Lung (tissue), 11 donors: ENCODE measurements at regions not wholly inside any gene's neighbourhood (a gene's known extent, or its start where the extent isn't known, plus 50 kb on each side); places are given as distances from the start of the nearest gene placed in this dataset.
"Not testable (repeated sequence)": the region's sequence is repeated elsewhere in the genome, so short reads cannot be mapped to it uniquely, and the experiment has no call there.

Source experiments
- ATAC-seq: fragments of 200-7000 bp; cut with Tn5 transposase; one replicate; pipeline ENCODE4 v1.9.1; 2020; ENCODE audit warnings: moderate number of reproducible peaks; ENCODE audit not compliant: insufficient read depth, low FRiP score
- DNase-seq, 3 donors: peaks; one replicate each; pipeline ENCODE4 v3.0.0-alpha.2; 2013 to 2017
- H3K27ac ChIP-seq, 2 donors: one replicate each; pipeline ENCODE4 v1.5.1; 2013; ENCODE audit warnings: mild to moderate bottlenecking in 2 of 2, moderate library complexity in 2 of 2, control low read depth in 1 of 2, inconsistent platforms in 1 of 2, low read depth in 1 of 2, low read length in 1 of 2
- H3K27me3 ChIP-seq, 3 donors: one replicate each; pipeline ENCODE4 v1.5.1; 2013; ENCODE audit warnings: low read length in 2 of 3; ENCODE audit not compliant: control insufficient read depth in 3 of 3, insufficient read depth in 3 of 3
- H3K36me3 ChIP-seq, 4 donors: one replicate each; pipeline ENCODE4 v1.5.1; 2013; ENCODE audit warnings: low read length in 4 of 4, mild to moderate bottlenecking in 1 of 4, moderate library complexity in 1 of 4; ENCODE audit not compliant: control insufficient read depth in 4 of 4, insufficient read depth in 4 of 4
- H3K4me1 ChIP-seq, 5 donors: one replicate each; pipeline ENCODE4 v1.5.1; 2013; ENCODE audit warnings: low read length in 5 of 5, mild to moderate bottlenecking in 2 of 5, moderate library complexity in 1 of 5; ENCODE audit not compliant: control insufficient read depth in 5 of 5, insufficient read depth in 5 of 5
- H3K4me3 ChIP-seq: one replicate; pipeline ENCODE4 v1.5.1; 2013; ENCODE audit warnings: mild to moderate bottlenecking, control low read depth, moderate library complexity
- H3K9ac ChIP-seq, 2 donors: one replicate each; pipeline ENCODE4 v1.5.1; 2013; ENCODE audit warnings: low read length in 2 of 2, control low read depth in 1 of 2; ENCODE audit not compliant: insufficient read depth in 1 of 2
- H3K9me3 ChIP-seq, 4 donors: one replicate each; pipeline ENCODE4 v1.5.1; 2013; ENCODE audit warnings: low read length in 3 of 4, mild to moderate bottlenecking in 1 of 4, moderate library complexity in 1 of 4; ENCODE audit not compliant: control insufficient read depth in 4 of 4, insufficient read depth in 3 of 4
- CTCF ChIP-seq: IDR thresholded peaks from 2 replicates; pipeline ENCODE4 v1.5.1; 2012; ENCODE audit warnings: mild to moderate bottlenecking; ENCODE audit errors: control extremely low read depth, extremely low read depth
- WGBS, 2 donors: extraction: QIAGEN DNeasy Blood & Tissue Kit; methylation state at CpG; one replicate each; pipeline ENCODE4 v1.1.7; 2013; 5-methylcytosine and 5-hydroxymethylcytosine counted together
- donor health status: control.
- donor health status: control.
- donor health status: Bipolar disorder and iron deficiency.
- donor health status: healthy.
- donor health status: DM: yes; HTN: yes; CAD: no.

- Histone ChIP-seq H3K4me1 (no peaks in the 10 kb centered on the region), H3K9me3 (peaks cover 0 to 7% (median 0%) of the 10 kb centered on the region in 4 donors), H3K36me3 (no peaks in the 10 kb centered on the region), H3K4me3 (no peak overlapping the region), H3K9ac (no peak overlapping the region), H3K27ac (no peak overlapping the region), H3K27me3 (no peaks in the 10 kb centered on the region)
- no peak for DNase-seq
- 72 to 74% methylated on average over 1 of the region's 1 CpG for WGBS, 2 donors
- TF ChIP-seq CTCF: no peak
- ATAC-seq: no peak
Observed at GRCh38 chr13:88288326-88288725, 617.2 kb downstream of the SLITRK5 start.

GRCh38 chr13:88291731-88292130 is 620.6 kb downstream of the SLITRK5 start:
- 96 to 97% methylated on average over 26 of the region's 26 CpGs for WGBS, 2 donors
- not testable (repeated sequence) for H3K27me3 ChIP-seq, ATAC-seq, H3K4me3 ChIP-seq, DNase-seq, H3K9me3 ChIP-seq, H3K36me3 ChIP-seq, H3K27ac ChIP-seq, H3K4me1 ChIP-seq, H3K9ac ChIP-seq

DNA sequence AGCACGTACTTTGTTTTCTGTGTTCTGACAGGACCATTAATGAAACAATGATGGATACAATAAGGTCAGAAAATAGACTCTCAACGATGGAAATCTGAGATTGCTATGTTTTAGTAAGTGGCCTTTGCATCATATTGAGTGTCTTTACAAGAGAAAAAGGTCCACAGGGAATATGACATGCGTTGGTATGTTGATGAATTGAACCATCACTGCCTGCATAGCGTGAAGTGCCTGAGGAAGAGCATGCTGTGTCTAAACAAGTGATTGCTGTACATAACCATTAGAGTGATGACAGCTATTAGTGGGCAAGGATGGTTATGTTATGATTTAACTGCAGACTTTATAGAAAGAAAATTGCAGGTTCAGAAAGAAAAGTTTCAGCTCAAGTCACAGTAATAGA is 623.2 kb downstream of the SLITRK5 start:
- no peaks in the 10 kb centered on the region for H3K9me3 ChIP-seq
- 69 to 81% methylated on average over 4 of the region's 4 CpGs for WGBS, 2 donors
- H3K36me3 ChIP-seq: no peaks in the 10 kb centered on the region

GRCh38 chr13:88303157-88303556 is 632.0 kb downstream of the SLITRK5 start:
- Histone ChIP-seq H3K27ac (no peak overlapping the region), H3K36me3 (no peaks in the 10 kb centered on the region), H3K9me3 (peaks cover 0 to 3% (median 0%) of the 10 kb centered on the region in 4 donors), H3K4me3 (no peak overlapping the region), H3K4me1 (no peaks in the 10 kb centered on the region), H3K9ac (no peak overlapping the region), H3K27me3 (no peaks in the 10 kb centered on the region)
- TF ChIP-seq CTCF: no peak
- 64 to 68% methylated on average over 3 of the region's 3 CpGs for WGBS, 2 donors
- ATAC-seq: no peak
- DNase-seq: no peak

More for the DNA sequence above, 623.2 kb downstream of the SLITRK5 start:
- Histone ChIP-seq H3K27ac (no peak overlapping the region), H3K9ac (no peak overlapping the region), H3K4me3 (no peak overlapping the region), H3K27me3 (no peaks in the 10 kb centered on the region), H3K4me1 (no peaks in the 10 kb centered on the region)
- DNase-seq: no peak
- no peak for ATAC-seq
- no peak for TF ChIP-seq CTCF
